ENCODE measurements at regions not wholly inside any gene's neighbourhood (a gene's known extent, or its start where the extent isn't known, plus 50 kb on each side); places are given as distances from the start of the nearest gene placed in this dataset.

GRCh38 chr9:38158628-38159027, 89.6 kb upstream of the SHB start:
- DNase-seq = no peak
- in situ Hi-C loops (cut with HindIII; ENCODE audit: low pct_ligation_motif_present, low pct_unique_long_range_greater_than_20kb, low sequenced_read_pairs) = no loop called here

GRCh38 chr9:38157711-38158110, 88.7 kb upstream of the SHB start:
- DNase-seq = no peak
- in situ Hi-C loops (cut with HindIII; ENCODE audit: low pct_ligation_motif_present, low pct_unique_long_range_greater_than_20kb, low sequenced_read_pairs) = no loop called here

GRCh38 chr9:38154501-38155421, 85.7 kb upstream of the SHB start:
- in situ Hi-C loops (cut with HindIII; ENCODE audit: low pct_ligation_motif_present, low pct_unique_long_range_greater_than_20kb, low sequenced_read_pairs) = no loop called here
- DNase-seq = no peak

GRCh38 chr9:38153910-38154291, 84.9 kb upstream of the SHB start:
- in situ Hi-C loops (cut with HindIII; ENCODE audit: low pct_ligation_motif_present, low pct_unique_long_range_greater_than_20kb, low sequenced_read_pairs) = no loop called here
- no peak for DNase-seq

- in situ Hi-C loops (cut with HindIII; ENCODE audit: low pct_ligation_motif_present, low pct_unique_long_range_greater_than_20kb, low sequenced_read_pairs) = no loop called here
- no peak for DNase-seq
Observed at GRCh38 chr9:38153152-38153909, 84.3 kb upstream of the SHB start.

GRCh38 chr9:38149647-38150046, 80.6 kb upstream of the SHB start:
- in situ Hi-C loops (cut with HindIII; ENCODE audit: low pct_ligation_motif_present, low pct_unique_long_range_greater_than_20kb, low sequenced_read_pairs) = no loop called here

GRCh38 chr9:38146844-38147243, 77.8 kb upstream of the SHB start:
- no peak for DNase-seq
- in situ Hi-C loops (cut with HindIII; ENCODE audit: low pct_ligation_motif_present, low pct_unique_long_range_greater_than_20kb, low sequenced_read_pairs) = no loop called here

More at GRCh38 chr9:38149647-38150046, 80.6 kb upstream of the SHB start:
- DNase-seq = no peak

DNA sequence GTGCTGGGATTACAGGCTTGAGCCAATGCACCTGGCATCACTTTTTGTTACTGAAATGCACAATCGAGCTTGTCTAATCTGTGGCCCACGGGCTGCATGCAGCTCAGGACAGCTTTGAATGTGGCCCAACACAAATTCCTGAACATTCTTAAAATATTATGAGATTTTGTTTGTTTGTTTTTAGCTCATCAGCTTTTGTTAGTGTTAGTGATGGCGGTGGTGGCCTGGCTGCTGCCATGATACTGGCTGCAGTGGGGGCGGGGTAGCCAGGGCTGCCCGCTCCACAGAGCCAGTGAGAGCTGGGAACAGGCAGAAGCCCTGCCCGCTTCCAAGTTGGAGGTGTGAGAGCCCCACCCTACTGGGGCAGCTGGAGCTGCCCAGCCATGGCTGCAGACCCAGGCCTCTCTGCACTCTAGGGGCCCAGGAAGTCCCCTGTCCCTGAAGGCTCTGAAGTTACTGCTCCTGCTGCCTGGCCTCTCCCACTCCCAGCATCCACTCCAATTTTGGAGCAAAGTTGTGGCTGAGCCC, 76.6 kb upstream of the SHB start:
- in situ Hi-C loops (cut with HindIII; ENCODE audit: low pct_ligation_motif_present, low pct_unique_long_range_greater_than_20kb, low sequenced_read_pairs) = no loop called here
- no peak for DNase-seq

DNA sequence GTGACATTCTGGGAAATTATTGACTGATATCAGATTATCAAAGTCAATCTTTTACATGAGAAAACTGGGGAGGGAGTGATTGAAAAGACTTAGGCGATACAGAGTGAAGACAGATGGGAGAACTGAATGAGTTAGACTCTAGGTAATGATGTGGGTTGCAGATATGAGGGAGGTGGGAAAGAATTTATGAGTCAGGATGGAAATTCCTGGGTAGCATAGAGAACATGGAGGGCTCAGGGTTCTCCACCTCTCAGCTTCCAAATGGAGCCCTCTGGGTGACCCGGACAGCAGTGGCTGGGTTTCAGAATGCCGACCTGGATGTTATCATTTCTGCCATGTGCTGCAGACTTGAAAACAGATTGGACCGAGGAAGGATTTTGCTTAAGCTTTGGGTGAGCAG, 75.4 kb upstream of the SHB start:
- in situ Hi-C loops (cut with HindIII; ENCODE audit: low pct_ligation_motif_present, low pct_unique_long_range_greater_than_20kb, low sequenced_read_pairs) = no loop called here
- DNase-seq = peak; percentile 73

GRCh38 chr9:38141746-38142591, 72.9 kb upstream of the SHB start:
- DNase-seq = peak; percentile 78
- in situ Hi-C loops (cut with HindIII; ENCODE audit: low pct_ligation_motif_present, low pct_unique_long_range_greater_than_20kb, low sequenced_read_pairs) = no loop called here

- in situ Hi-C loops (cut with HindIII; ENCODE audit: low pct_ligation_motif_present, low pct_unique_long_range_greater_than_20kb, low sequenced_read_pairs) = no loop called here
- no peak for DNase-seq
Observed at GRCh38 chr9:38138276-38138675, 69.2 kb upstream of the SHB start.

DNA sequence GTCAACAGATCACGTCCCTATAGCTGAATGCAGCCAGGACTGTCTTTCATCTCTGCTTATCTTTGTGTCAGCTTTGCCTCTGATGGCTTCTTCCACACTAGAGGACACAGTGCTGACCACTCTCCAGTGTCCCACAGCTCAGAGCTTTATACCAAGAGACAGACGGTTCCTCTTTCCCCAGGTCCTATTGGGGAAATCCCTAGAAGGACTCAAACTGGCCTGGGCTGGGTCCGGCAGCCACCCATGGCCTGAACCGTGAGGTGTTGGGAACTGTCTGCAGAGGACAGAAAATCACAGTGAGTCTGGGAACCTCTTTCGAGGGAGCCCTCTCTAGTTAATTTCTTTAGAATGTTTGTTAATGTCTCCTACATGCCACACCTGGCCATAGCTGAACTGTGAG, 68.3 kb upstream of the SHB start:
- in situ Hi-C loops (cut with HindIII; ENCODE audit: low pct_ligation_motif_present, low pct_unique_long_range_greater_than_20kb, low sequenced_read_pairs) = no loop called here
- no peak for DNase-seq

- in situ Hi-C loops (cut with HindIII; ENCODE audit: low pct_ligation_motif_present, low pct_unique_long_range_greater_than_20kb, low sequenced_read_pairs) = no loop called here
- no peak for DNase-seq
Observed at GRCh38 chr9:38136386-38136785, 67.4 kb upstream of the SHB start.

- in situ Hi-C loops (cut with HindIII; ENCODE audit: low pct_ligation_motif_present, low pct_unique_long_range_greater_than_20kb, low sequenced_read_pairs) = no loop called here
- DNase-seq = no peak
Observed at GRCh38 chr9:38134611-38135237, 65.7 kb upstream of the SHB start.

DNA sequence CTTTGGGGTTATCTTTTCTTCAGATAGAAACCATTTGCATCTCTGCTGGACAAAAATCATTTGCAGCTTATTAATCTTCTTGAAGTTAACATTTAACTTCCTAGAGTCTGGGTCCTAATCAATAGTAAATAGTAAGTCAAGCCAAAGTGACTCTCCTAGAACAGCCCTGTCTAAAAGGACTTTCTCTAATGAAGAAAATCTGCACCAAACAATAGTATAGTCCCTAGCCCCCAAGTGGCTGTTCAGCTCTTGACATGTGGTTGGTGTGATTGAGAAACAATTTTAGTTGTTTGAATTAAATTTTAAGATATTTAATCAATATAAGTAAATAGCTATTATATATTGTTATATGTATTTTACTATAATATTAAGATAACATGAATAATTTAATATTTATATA, 64.6 kb upstream of the SHB start:
- DNase-seq = no peak
- in situ Hi-C loops (cut with HindIII; ENCODE audit: low pct_ligation_motif_present, low pct_unique_long_range_greater_than_20kb, low sequenced_read_pairs) = no loop called here

DNA sequence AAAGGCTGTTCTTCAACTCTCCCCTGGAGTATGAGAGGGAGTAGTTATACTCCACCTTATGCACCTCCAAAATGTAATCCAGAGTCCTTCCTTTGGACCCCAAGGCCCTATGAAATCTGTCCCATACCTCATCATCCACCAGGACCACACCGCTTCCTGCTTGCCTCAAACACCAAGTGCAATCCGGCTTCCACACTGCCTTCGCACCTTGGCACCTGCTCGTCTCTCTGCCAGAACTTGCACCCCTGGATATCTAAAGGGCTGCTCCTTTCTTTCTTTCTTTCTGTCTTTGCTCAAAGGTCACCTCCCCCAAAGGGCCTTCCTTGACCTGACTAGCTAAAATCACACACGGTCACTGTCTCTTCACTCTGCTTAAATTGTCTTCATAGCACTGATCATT, 63.9 kb upstream of the SHB start:
- no peak for DNase-seq
- in situ Hi-C loops (cut with HindIII; ENCODE audit: low pct_ligation_motif_present, low pct_unique_long_range_greater_than_20kb, low sequenced_read_pairs) = no loop called here

DNA sequence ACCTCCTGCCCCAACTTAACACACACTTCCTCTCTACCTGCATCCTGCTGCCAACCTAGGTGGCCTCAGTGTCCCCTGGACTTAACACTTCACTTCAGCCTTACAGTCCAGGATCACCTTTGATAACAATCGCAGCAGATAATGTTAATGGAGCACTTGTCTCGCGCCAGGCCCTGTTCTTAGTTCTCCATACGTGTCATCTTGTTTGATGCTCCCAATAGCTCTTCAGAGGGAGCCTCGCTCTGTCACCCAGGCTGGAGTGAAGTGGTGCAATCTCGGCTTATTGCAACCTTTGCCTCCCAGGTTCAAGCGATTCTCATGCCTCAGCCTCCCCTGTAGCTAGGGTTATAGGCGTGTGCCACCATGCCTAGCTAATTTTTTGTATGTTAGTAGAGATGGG, 62.7 kb upstream of the SHB start:
- no peak for DNase-seq
- in situ Hi-C loops (cut with HindIII; ENCODE audit: low pct_ligation_motif_present, low pct_unique_long_range_greater_than_20kb, low sequenced_read_pairs) = no loop called here

DNA sequence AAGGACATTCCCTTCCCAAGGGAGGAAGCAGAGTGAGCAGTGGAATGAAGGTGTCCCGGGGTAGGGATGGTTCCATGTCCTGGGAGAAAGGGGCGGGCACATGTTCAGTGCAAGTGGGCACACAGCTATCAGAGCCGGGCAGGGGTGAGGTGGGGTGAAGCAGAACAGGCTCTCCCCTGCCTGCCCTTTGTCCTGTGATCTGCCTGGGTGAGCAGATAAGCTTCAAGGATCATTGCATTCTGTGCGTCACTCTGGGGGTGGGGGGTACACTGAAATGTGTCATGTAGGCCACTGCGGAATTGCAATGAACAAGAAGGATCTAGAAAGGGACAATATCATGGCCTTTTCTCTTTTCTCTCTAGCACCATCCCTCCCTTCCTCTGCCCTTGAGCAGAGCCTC, 61.7 kb upstream of the SHB start:
- no peak for DNase-seq
- in situ Hi-C loops (cut with HindIII; ENCODE audit: low pct_ligation_motif_present, low pct_unique_long_range_greater_than_20kb, low sequenced_read_pairs) = no loop called here
